ENCODE measurements at regions not wholly inside any gene's neighbourhood (a gene's known extent, or its start where the extent isn't known, plus 50 kb on each side); places are given as distances from the start of the nearest gene placed in this dataset.

DNA sequence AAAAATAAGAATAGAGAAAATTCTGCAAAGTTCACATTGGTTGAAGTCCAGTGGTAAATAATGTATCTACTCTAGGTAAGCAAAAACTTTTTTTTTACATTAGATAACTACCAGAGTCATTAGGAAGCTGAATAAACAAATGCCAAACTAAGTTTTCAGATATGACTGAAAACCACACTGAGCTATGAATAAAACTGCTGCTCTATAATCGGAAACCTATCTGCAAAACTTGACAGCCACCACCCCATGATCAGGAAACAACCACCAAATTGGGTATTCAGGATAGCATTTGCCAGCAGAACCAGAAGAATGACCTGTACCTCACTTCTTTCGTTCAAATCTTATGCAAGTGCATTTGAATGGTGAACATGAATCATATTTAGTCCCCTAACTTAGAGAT lies 173.0 kb upstream of the TET2 start (continued):
- TF ChIP-seq CREB1 (IDR thresholded peaks at IDR 0.05; ENCODE audit: low read depth) = no peak
- peak; percentile 46; the same call in 1 of the 2 replicates for TF ChIP-seq JUNB (IDR thresholded peaks at IDR 0.05)
- TF ChIP-seq HCFC1 (IDR thresholded peaks at IDR 0.05; ENCODE audit: low read length) = no peak
- TF ChIP-seq SRF (IDR thresholded peaks at IDR 0.05; ENCODE audit: low read depth in 2 of 2, low read length in 2 of 2) = peak; percentile 43 to 78; a peak in 3 of 4 replicates
- peak; percentile 74; the same call in 1 of the 2 replicates for TF ChIP-seq MEF2A (IDR thresholded peaks at IDR 0.05; ENCODE audit: insufficient read depth, low read depth, low read length)
- TF ChIP-seq YY1 (IDR thresholded peaks at IDR 0.05; ENCODE audit: low read depth, low read length) = no peak
- TF ChIP-seq, protein P1, sequence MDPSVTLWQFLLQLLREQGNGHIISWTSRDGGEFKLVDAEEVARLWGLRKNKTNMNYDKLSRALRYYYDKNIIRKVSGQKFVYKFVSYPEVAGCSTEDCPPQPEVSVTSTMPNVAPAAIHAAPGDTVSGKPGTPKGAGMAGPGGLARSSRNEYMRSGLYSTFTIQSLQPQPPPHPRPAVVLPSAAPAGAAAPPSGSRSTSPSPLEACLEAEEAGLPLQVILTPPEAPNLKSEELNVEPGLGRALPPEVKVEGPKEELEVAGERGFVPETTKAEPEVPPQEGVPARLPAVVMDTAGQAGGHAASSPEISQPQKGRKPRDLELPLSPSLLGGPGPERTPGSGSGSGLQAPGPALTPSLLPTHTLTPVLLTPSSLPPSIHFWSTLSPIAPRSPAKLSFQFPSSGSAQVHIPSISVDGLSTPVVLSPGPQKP (IDR thresholded peaks at IDR 0.05; ENCODE audit: low read depth, low read length) = no peak
- TF ChIP-seq NFIC (IDR thresholded peaks at IDR 0.05; ENCODE audit: low read depth, low read length) = peak; percentile 68
- TF ChIP-seq POLR2AphosphoS2 (IDR thresholded peaks at IDR 0.05; ENCODE audit: low read depth, low read length) = no peak
- no peak for TF ChIP-seq SMAD1 (IDR thresholded peaks at IDR 0.05; ENCODE audit: low read depth, partially characterized antibody)
- TF ChIP-seq RFX5 (IDR thresholded peaks at IDR 0.05; ENCODE audit: low read depth, low read length) = no peak
- TF ChIP-seq, protein P2, sequence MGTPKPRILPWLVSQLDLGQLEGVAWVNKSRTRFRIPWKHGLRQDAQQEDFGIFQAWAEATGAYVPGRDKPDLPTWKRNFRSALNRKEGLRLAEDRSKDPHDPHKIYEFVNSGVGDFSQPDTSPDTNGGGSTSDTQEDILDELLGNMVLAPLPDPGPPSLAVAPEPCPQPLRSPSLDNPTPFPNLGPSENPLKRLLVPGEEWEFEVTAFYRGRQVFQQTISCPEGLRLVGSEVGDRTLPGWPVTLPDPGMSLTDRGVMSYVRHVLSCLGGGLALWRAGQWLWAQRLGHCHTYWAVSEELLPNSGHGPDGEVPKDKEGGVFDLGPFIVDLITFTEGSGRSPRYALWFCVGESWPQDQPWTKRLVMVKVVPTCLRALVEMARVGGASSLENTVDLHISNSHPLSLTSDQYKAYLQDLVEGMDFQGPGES (IDR thresholded peaks at IDR 0.05) = no peak
- no peak for TF ChIP-seq GATAD2B (conservative IDR thresholded peaks at IDR 0.05; ENCODE audit: low read depth)
- TF ChIP-seq BHLHE40 (IDR thresholded peaks at IDR 0.05; ENCODE audit: borderline replicate concordance in 1 of 2, low read depth in 2 of 2, low read length in 1 of 2) = no peak
- no peak for TF ChIP-seq RBBP5 (conservative IDR thresholded peaks at IDR 0.05)
- TF ChIP-seq NR2C2 (IDR thresholded peaks at IDR 0.05; ENCODE audit: borderline replicate concordance, control insufficient read depth, insufficient read length, low read depth) = no peak
- TF ChIP-seq SREBF2 (IDR thresholded peaks at IDR 0.05; ENCODE audit: low read length) = no peak
- no peak for TF ChIP-seq ZNF24 (IDR thresholded peaks at IDR 0.05)
- TF ChIP-seq PAX5 (IDR thresholded peaks at IDR 0.05; ENCODE audit: borderline replicate concordance, low read depth, low read length) = no peak
- no peak for TF ChIP-seq YBX1 (IDR thresholded peaks at IDR 0.05)
- no peak for TF ChIP-seq TCF3 (IDR thresholded peaks at IDR 0.05; ENCODE audit: borderline replicate concordance, insufficient read depth, low read depth, low read length)
- no peak for TF ChIP-seq POU2F2 (IDR thresholded peaks at IDR 0.05; ENCODE audit: borderline replicate concordance, low read depth, low read length)
- no peak for TF ChIP-seq KLF5 (IDR thresholded peaks at IDR 0.05; ENCODE audit: partially characterized antibody)
- TF ChIP-seq, protein P3, sequence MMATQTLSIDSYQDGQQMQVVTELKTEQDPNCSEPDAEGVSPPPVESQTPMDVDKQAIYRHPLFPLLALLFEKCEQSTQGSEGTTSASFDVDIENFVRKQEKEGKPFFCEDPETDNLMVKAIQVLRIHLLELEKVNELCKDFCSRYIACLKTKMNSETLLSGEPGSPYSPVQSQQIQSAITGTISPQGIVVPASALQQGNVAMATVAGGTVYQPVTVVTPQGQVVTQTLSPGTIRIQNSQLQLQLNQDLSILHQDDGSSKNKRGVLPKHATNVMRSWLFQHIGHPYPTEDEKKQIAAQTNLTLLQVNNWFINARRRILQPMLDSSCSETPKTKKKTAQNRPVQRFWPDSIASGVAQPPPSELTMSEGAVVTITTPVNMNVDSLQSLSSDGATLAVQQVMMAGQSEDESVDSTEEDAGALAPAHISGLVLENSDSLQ (IDR thresholded peaks at IDR 0.05) = no peak
- TF ChIP-seq HDAC6 (IDR thresholded peaks at IDR 0.05; ENCODE audit: unreplicated experiment) = no peak
- TF ChIP-seq SP1 (IDR thresholded peaks at IDR 0.05; ENCODE audit: low read depth, low read length) = no peak
- TF ChIP-seq, protein P4, sequence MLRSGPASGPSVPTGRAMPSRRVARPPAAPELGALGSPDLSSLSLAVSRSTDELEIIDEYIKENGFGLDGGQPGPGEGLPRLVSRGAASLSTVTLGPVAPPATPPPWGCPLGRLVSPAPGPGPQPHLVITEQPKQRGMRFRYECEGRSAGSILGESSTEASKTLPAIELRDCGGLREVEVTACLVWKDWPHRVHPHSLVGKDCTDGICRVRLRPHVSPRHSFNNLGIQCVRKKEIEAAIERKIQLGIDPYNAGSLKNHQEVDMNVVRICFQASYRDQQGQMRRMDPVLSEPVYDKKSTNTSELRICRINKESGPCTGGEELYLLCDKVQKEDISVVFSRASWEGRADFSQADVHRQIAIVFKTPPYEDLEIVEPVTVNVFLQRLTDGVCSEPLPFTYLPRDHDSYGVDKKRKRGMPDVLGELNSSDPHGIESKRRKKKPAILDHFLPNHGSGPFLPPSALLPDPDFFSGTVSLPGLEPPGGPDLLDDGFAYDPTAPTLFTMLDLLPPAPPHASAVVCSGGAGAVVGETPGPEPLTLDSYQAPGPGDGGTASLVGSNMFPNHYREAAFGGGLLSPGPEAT (IDR thresholded peaks at IDR 0.05; ENCODE audit: low read depth) = no peak
- TF ChIP-seq RUNX3 (IDR thresholded peaks at IDR 0.05; ENCODE audit: low read length) = peak; percentile 83
- TF ChIP-seq HDGF (IDR thresholded peaks at IDR 0.05) = no peak

All from GM12878 (cell line).